OCI-LY1 (cell line): ENCODE measurements at regions not wholly inside any gene's neighbourhood (a gene's known extent, or its start where the extent isn't known, plus 50 kb on each side); places are given as distances from the start of the nearest gene placed in this dataset.

Experiments used
- H2AFZ ChIP-seq: fragments of 200-600 bp; sonication (generic), shearing (Covaris generic); 2 replicates; pipeline ENCODE4 v1.6.0; 2014; ENCODE audit warnings: antibody characterized with exemption, mild to moderate bottlenecking, low read length
- H3F3A ChIP-seq: fragments of 200-600 bp; sonication (generic), shearing (Covaris generic); 2 replicates; pipeline ENCODE4 v1.6.0; 2014; ENCODE audit warnings: mild to moderate bottlenecking, antibody characterized with exemption, low read length, moderate library complexity; ENCODE audit not compliant: insufficient read depth
- H3K27ac ChIP-seq: fragments of 200-600 bp; sonication (generic); 2 replicates; pipeline ENCODE4 v1.5.1; 2014; ENCODE audit warnings: low read length, mixed run types, mild to moderate bottlenecking, low read depth; ENCODE audit not compliant: poor library complexity, severe bottlenecking
- H3K27me3 ChIP-seq: fragments of 200-600 bp; sonication (generic); 2 replicates; pipeline ENCODE4 v1.6.0; 2014; ENCODE audit warnings: antibody characterized with exemption, mild to moderate bottlenecking, low read length, moderate library complexity; ENCODE audit not compliant: insufficient read depth
- H3K36me3 ChIP-seq: fragments of 200-600 bp; sonication (generic); 2 replicates; pipeline ENCODE4 v1.6.1; 2014; ENCODE audit warnings: mild to moderate bottlenecking, antibody characterized with exemption, low read length, moderate library complexity, mixed read lengths; ENCODE audit not compliant: insufficient read depth
- H3K4me1 ChIP-seq: fragments of 200-600 bp; sonication (generic); 2 replicates; pipeline ENCODE4 v1.5.1; 2014; ENCODE audit warnings: mild to moderate bottlenecking, low read length, moderate library complexity; ENCODE audit not compliant: insufficient read depth, severe bottlenecking
- H3K4me2 ChIP-seq: fragments of 200-600 bp; sonication (generic), shearing (Covaris generic); 2 replicates; pipeline ENCODE4 v1.6.1; 2014; ENCODE audit warnings: low read length
- H3K4me3 ChIP-seq: fragments of 200-600 bp; sonication (generic); 2 replicates; pipeline ENCODE4 v1.5.1; 2014; ENCODE audit warnings: low read length, low read depth, mild to moderate bottlenecking, mixed read lengths; ENCODE audit not compliant: poor library complexity, severe bottlenecking
- H3K79me2 ChIP-seq: fragments of 200-600 bp; shearing (Covaris generic); 2 replicates; pipeline ENCODE4 v1.6.1; 2016; ENCODE audit warnings: mixed run types, low read length, mixed read lengths; ENCODE audit not compliant: insufficient read depth
- H3K9ac ChIP-seq: fragments of 200-600 bp; sonication (generic), shearing (Covaris generic); 2 replicates; pipeline ENCODE4 v1.6.1; 2014; ENCODE audit warnings: mild to moderate bottlenecking, low read length, mixed read lengths
- H3K9me2 ChIP-seq: fragments of 200-600 bp; sonication (generic), shearing (Covaris generic); 2 replicates; pipeline ENCODE4 v1.6.1; 2014; ENCODE audit warnings: low read depth, mild to moderate bottlenecking, low read length, mixed read lengths
- H3K9me3 ChIP-seq: fragments of 200-600 bp; shearing (Covaris generic); 2 replicates; pipeline ENCODE4 v1.6.1; 2014; ENCODE audit warnings: low read length, mixed read lengths
- H4K20me1 ChIP-seq: fragments of 200-600 bp; sonication (generic), shearing (Covaris generic); 2 replicates; pipeline ENCODE4 v1.6.0; 2016; ENCODE audit warnings: mild to moderate bottlenecking, low read length; ENCODE audit not compliant: insufficient read depth
- CTCF ChIP-seq: fragments of 200-600 bp; sonication (generic), shearing (Covaris generic); IDR thresholded peaks from 2 replicates; pipeline ENCODE4 v1.5.1; 2017; ENCODE audit warnings: mild to moderate bottlenecking, antibody characterized with exemption, low read length, moderate library complexity, mixed read lengths
- EZH2 ChIP-seq: fragments of 200-600 bp; sonication (generic), shearing (Covaris generic); IDR thresholded peaks from 2 replicates; pipeline ENCODE4 v1.8.0; 2017; ENCODE audit warnings: borderline replicate concordance, mixed run types, mild to moderate bottlenecking, antibody characterized with exemption, low read length, moderate library complexity, mixed read lengths

- H3K9me2 ChIP-seq, result no peaks in the 10 kb centered on the region
Observed at GRCh38 chr14:76948976-76949375, 79.5 kb downstream of the IRF2BPL start.

GRCh38 chr14:76948213-76948947 is 80.1 kb downstream of the IRF2BPL start:
- H3K9ac ChIP-seq, result no peak overlapping the region
- H3K4me2 ChIP-seq, result no peak overlapping the region
- H3F3A ChIP-seq, result no peaks in the 10 kb centered on the region
- no peaks in the 10 kb centered on the region for H3K9me3 ChIP-seq
- no peaks in the 10 kb centered on the region for H3K36me3 ChIP-seq
- 0 out of 2 replicates have a peak, but pooled peaks cover 5% of the 10 kb centered on the region for H3K27me3 ChIP-seq
- H3K9me2 ChIP-seq, result no peaks in the 10 kb centered on the region
- no peaks in the 10 kb centered on the region for H4K20me1 ChIP-seq
- TF ChIP-seq CTCF, result no peak
- TF ChIP-seq EZH2, result no peak
- no peaks in the 10 kb centered on the region for H3K79me2 ChIP-seq
- H3K4me1 ChIP-seq, result peaks cover 12% of the 10 kb centered on the region
- H3K4me3 ChIP-seq, result no peak overlapping the region
- H3K27ac ChIP-seq, result no peak overlapping the region
- H2AFZ ChIP-seq, result no peak overlapping the region

More at GRCh38 chr14:76948976-76949375, 79.5 kb downstream of the IRF2BPL start:
- Histone ChIP-seq H3K4me3 (no peak overlapping the region), H3K79me2 (no peaks in the 10 kb centered on the region), H3K9ac (no peak overlapping the region), H2AFZ (no peak overlapping the region), H3F3A (no peaks in the 10 kb centered on the region), H4K20me1 (no peaks in the 10 kb centered on the region), H3K9me3 (no peaks in the 10 kb centered on the region), H3K27ac (no peak overlapping the region), H3K4me1 (peaks cover 12% of the 10 kb centered on the region), H3K36me3 (no peaks in the 10 kb centered on the region), H3K27me3 (0 out of 2 replicates have a peak, but pooled peaks cover 5% of the 10 kb centered on the region), H3K4me2 (no peak overlapping the region)
- no peak for TF ChIP-seq CTCF
- no peak for TF ChIP-seq EZH2

- no peaks in the 10 kb centered on the region for H3F3A ChIP-seq
- H3K79me2 ChIP-seq, result no peaks in the 10 kb centered on the region
- H3K9me3 ChIP-seq, result no peaks in the 10 kb centered on the region
- no peak overlapping the region for H3K27ac ChIP-seq
- no peak overlapping the region for H3K9ac ChIP-seq
- no peaks in the 10 kb centered on the region for H3K36me3 ChIP-seq
- no peaks in the 10 kb centered on the region for H3K9me2 ChIP-seq
- no peak overlapping the region for H3K4me3 ChIP-seq
- no peak overlapping the region for H3K4me2 ChIP-seq
- TF ChIP-seq CTCF, result no peak
- TF ChIP-seq EZH2, result no peak
- 0 out of 2 replicates have a peak, but pooled peaks cover 5% of the 10 kb centered on the region for H3K27me3 ChIP-seq
- H3K4me1 ChIP-seq, result peaks cover 12% of the 10 kb centered on the region
- H2AFZ ChIP-seq, result no peak overlapping the region
- H4K20me1 ChIP-seq, result no peaks in the 10 kb centered on the region
Observed at GRCh38 chr14:76947838-76948184, 80.7 kb downstream of the IRF2BPL start.
